CD14-positive monocyte (primary cell): ENCODE measurements at regions not wholly inside any gene's neighbourhood (a gene's known extent, or its start where the extent isn't known, plus 50 kb on each side); places are given as distances from the start of the nearest gene placed in this dataset.
"Not testable (repeated sequence)": the region's sequence is repeated elsewhere in the genome, so short reads cannot be mapped to it uniquely, and the experiment has no call there.

Experiments used
- DNase-seq, 3 donors: peaks; one replicate each; pipeline ENCODE4 v3.0.0-alpha.2; 2011 to 2022
- H2AFZ ChIP-seq: 2 replicates; pipeline ENCODE4 v1.6.0; 2012; ENCODE audit warnings: mild to moderate bottlenecking, low read depth, low read length, inconsistent platforms; ENCODE audit not compliant: insufficient read depth, poor library complexity, severe bottlenecking
- H3K27ac ChIP-seq, 2 donors: 1 replicate in 1 of 2; 2 replicates in 1 of 2; pipeline ENCODE4 v1.5.1; 2012 to 2013; ENCODE audit warnings: low read length in 2 of 2, control low read depth in 1 of 2, inconsistent platforms in 1 of 2, low read depth in 1 of 2, mild to moderate bottlenecking in 1 of 2
- H3K27me3 ChIP-seq, 2 donors: one replicate each; pipeline versions ENCODE4 v1.6.0 to v1.6.1; 2011 to 2013; ENCODE audit warnings: low read length in 2 of 2; ENCODE audit not compliant: control insufficient read depth in 2 of 2, insufficient read depth in 2 of 2
- H3K36me3 ChIP-seq, 2 donors: replicated peaks in 1 of 2; 1 replicate in 1 of 2; 2 replicates in 1 of 2; pipeline versions ENCODE4 v1.5.1 to v1.6.1; 2012 to 2013; ENCODE audit warnings: low read length in 2 of 2, control low read depth in 1 of 2, inconsistent platforms in 1 of 2, mild to moderate bottlenecking in 1 of 2; ENCODE audit not compliant: insufficient read depth in 2 of 2, control insufficient read depth in 1 of 2
- H3K4me1 ChIP-seq, 2 donors: 1 replicate in 1 of 2; 2 replicates in 1 of 2; pipeline versions ENCODE4 v1.5.1 to v1.6.1; 2012 to 2013; ENCODE audit warnings: low read length in 2 of 2, control low read depth in 1 of 2, inconsistent platforms in 1 of 2, mild to moderate bottlenecking in 1 of 2, moderate library complexity in 1 of 2; ENCODE audit not compliant: insufficient read depth in 2 of 2, control insufficient read depth in 1 of 2
- H3K4me2 ChIP-seq: replicated peaks from 2 replicates; pipeline ENCODE3; 2012; ENCODE audit warnings: low read length, moderate library complexity, mild to moderate bottlenecking; ENCODE audit not compliant: poor library complexity, severe bottlenecking; ENCODE audit errors: extremely low read depth
- H3K4me3 ChIP-seq, 3 experiments: fragments of 200-600 bp in 1 of 3; sonication (generic) in 1 of 3; replicated peaks in 1 of 3; 1 replicate in 2 of 3; 2 replicates in 1 of 3; pipeline ENCODE4 v1.5.1; 2011 to 2013; ENCODE audit warnings: low read length in 3 of 3, mild to moderate bottlenecking in 3 of 3, control low read depth in 2 of 3, low read depth in 2 of 3, inconsistent platforms in 1 of 3, moderate library complexity in 1 of 3
- H3K79me2 ChIP-seq: 2 replicates; pipeline ENCODE4 v1.6.0; 2012; ENCODE audit warnings: mild to moderate bottlenecking, control low read depth, inconsistent platforms, low read length, moderate library complexity; ENCODE audit not compliant: insufficient read depth
- H3K9ac ChIP-seq: 2 replicates; pipeline ENCODE4 v1.6.0; 2017; ENCODE audit warnings: low read length, mild to moderate bottlenecking; ENCODE audit not compliant: insufficient read depth, poor library complexity, severe bottlenecking
- H3K9me3 ChIP-seq, 2 donors: replicated peaks in 1 of 2; 1 replicate in 1 of 2; 2 replicates in 1 of 2; pipeline versions ENCODE4 v1.5.1 to v1.6.1; 2012 to 2013; ENCODE audit warnings: low read length in 2 of 2, control low read depth in 1 of 2; ENCODE audit not compliant: control insufficient read depth in 1 of 2, insufficient read depth in 1 of 2
- H4K20me1 ChIP-seq: 2 replicates; pipeline ENCODE4 v1.6.0; 2012; ENCODE audit warnings: mild to moderate bottlenecking, low read length, control low read depth, moderate library complexity; ENCODE audit not compliant: insufficient read depth
- H3K27ac Mint-ChIP-seq, 7 donors: one replicate each; pipeline ENCODE4 v1.8.0; 2020; ENCODE audit warnings: mild to moderate bottlenecking in 7 of 7, mixed read lengths in 7 of 7, moderate library complexity in 6 of 7, inconsistent platforms in 2 of 7
- H3K27me3 Mint-ChIP-seq, 3 donors: one replicate each; pipeline ENCODE4 v1.8.0; 2021 to 2022; ENCODE audit warnings: low read depth in 3 of 3, mild to moderate bottlenecking in 3 of 3, mixed read lengths in 3 of 3, moderate library complexity in 3 of 3, inconsistent platforms in 1 of 3
- H3K36me3 Mint-ChIP-seq, 2 donors: one replicate each; pipeline ENCODE4 v1.8.0; 2020; ENCODE audit warnings: mixed read lengths in 2 of 2, inconsistent platforms in 1 of 2, mild to moderate bottlenecking in 1 of 2
- H3K4me1 Mint-ChIP-seq: one replicate; pipeline ENCODE4 v1.8.0; 2020; ENCODE audit warnings: mild to moderate bottlenecking, mixed read lengths
- H3K4me3 Mint-ChIP-seq, 2 donors: one replicate each; pipeline ENCODE4 v1.8.0; 2020; ENCODE audit warnings: mild to moderate bottlenecking in 2 of 2, mixed read lengths in 2 of 2, moderate library complexity in 1 of 2
- H3K9me3 Mint-ChIP-seq, 7 donors: one replicate each; pipeline ENCODE4 v1.8.0; 2020 to 2022; ENCODE audit warnings: mixed read lengths in 7 of 7, mild to moderate bottlenecking in 6 of 7, moderate library complexity in 6 of 7, inconsistent platforms in 2 of 7
- WGBS: methylation state at CpG from one replicate; pipeline ENCODE4 v1.1.5; 2013; ENCODE audit warnings: missing lambda C conversion rate; ENCODE audit not compliant: insufficient coverage; 5-methylcytosine and 5-hydroxymethylcytosine counted together
- intact Hi-C, 2 donors: fragments of 100-400 bp; cut with micrococcal nuclease; formaldehyde crosslinking; loops; one replicate each; pipeline versions ENCODE4 v1.15.0 to v1.15.1; 2023
- TF ChIP-seq, protein P1 (sequence below): fragments of 200-600 bp; IDR thresholded peaks from one replicate; pipeline ENCODE4 v1.8.0; 2022; ENCODE audit warnings: antibody characterized with exemption, mild to moderate bottlenecking

DNA sequence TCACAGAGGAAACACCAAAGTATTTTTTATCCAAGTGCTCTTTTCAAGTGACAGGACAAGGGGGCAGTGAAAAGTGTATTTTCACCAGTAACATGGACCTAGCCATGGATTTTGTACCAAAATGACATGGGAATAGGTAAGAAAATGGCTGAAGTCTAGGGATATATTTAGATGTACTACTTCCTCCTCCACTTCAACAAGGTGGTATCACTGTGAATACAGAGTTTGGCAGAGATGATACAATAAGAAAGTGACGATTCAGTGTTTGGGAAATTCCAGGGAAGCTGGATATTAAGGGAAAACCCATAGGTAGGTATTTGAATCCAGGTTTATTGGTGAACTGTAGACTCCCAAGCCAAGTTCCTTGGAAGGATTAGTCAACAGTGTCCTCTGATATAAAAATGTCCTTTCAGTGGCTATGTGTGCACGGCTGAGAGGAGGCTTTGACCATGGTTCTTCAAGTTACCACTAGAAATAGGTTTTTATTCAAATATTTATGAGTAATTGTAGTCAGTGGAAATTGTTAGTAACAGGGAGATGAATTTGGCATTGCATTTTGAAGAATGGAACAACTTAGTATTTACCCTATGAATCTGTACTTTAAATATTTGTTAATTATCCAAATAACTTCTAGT lies 356.0 kb upstream of the CITED2 start:
- H3K27me3 Mint-ChIP-seq = no peaks in the 10 kb centered on the region
- Histone ChIP-seq H3K36me3 (no peaks in the 10 kb centered on the region), H3K79me2 (no peaks in the 10 kb centered on the region), H2AFZ (no peak overlapping the region), H3K4me1 (no peaks in the 10 kb centered on the region), H3K27ac (no peak overlapping the region), H3K9me3 (peaks cover 0 to 4% of the 10 kb centered on the region in 2 donors), H4K20me1 (no peaks in the 10 kb centered on the region), H3K4me2 (no peak overlapping the region), H3K9ac (no peak overlapping the region), H3K4me3 (no peak overlapping the region), H3K27me3 (no peaks in the 10 kb centered on the region)
- TF ChIP-seq, protein P1, sequence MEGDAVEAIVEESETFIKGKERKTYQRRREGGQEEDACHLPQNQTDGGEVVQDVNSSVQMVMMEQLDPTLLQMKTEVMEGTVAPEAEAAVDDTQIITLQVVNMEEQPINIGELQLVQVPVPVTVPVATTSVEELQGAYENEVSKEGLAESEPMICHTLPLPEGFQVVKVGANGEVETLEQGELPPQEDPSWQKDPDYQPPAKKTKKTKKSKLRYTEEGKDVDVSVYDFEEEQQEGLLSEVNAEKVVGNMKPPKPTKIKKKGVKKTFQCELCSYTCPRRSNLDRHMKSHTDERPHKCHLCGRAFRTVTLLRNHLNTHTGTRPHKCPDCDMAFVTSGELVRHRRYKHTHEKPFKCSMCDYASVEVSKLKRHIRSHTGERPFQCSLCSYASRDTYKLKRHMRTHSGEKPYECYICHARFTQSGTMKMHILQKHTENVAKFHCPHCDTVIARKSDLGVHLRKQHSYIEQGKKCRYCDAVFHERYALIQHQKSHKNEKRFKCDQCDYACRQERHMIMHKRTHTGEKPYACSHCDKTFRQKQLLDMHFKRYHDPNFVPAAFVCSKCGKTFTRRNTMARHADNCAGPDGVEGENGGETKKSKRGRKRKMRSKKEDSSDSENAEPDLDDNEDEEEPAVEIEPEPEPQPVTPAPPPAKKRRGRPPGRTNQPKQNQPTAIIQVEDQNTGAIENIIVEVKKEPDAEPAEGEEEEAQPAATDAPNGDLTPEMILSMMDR = no peak
- H3K4me1 Mint-ChIP-seq = peaks cover 5% of the 10 kb centered on the region
- DNase-seq = no peak
- no peak overlapping the region for H3K4me3 Mint-ChIP-seq
- H3K9me3 Mint-ChIP-seq = peaks cover 0 to 10% (median 6%) of the 10 kb centered on the region in 7 donors
- no peaks in the 10 kb centered on the region for H3K36me3 Mint-ChIP-seq
- WGBS = 100% methylated on average over 1 of the region's 2 CpGs
- intact Hi-C loops = no loop called here
- H3K27ac Mint-ChIP-seq = no peak overlapping the region

DNA sequence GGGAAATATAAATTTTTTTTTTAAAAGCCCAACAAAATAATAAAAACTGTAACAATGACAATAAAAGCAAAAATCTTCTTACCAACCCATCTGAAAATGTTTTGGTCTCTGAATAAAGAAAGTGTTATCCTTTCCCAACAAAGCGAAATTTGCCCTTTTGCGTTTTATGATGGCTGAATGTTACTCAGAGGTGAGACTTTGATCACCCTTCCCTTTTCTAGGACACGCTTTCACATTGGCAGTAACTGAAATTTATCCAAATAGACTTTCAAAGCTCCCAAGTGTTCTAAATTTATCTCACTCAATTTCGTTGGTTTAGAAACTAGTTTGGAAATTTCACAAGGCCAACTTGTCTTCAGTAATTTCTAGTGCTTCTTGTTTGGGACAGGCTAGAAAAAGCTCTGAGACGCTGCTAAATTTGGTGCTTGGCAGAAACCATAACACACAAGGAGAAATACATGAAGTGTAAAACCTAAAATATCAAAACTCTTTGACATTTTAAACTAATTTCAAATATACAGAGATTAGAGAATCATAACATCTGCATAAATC lies 354.5 kb upstream of the CITED2 start:
- H3K9me3 Mint-ChIP-seq = peaks cover 3 to 17% (median 11%) of the 10 kb centered on the region in 7 donors
- no peaks in the 10 kb centered on the region for H3K36me3 ChIP-seq
- no peak overlapping the region for H3K27ac ChIP-seq
- no peak overlapping the region for H3K4me3 Mint-ChIP-seq
- no peaks in the 10 kb centered on the region for H3K4me1 ChIP-seq
- no peaks in the 10 kb centered on the region for H3K79me2 ChIP-seq
- no peaks in the 10 kb centered on the region for H3K27me3 ChIP-seq
- H3K9ac ChIP-seq = no peak overlapping the region
- H3K27me3 Mint-ChIP-seq = no peaks in the 10 kb centered on the region
- H3K9me3 ChIP-seq = peaks cover 0 to 4% of the 10 kb centered on the region in 2 donors
- H3K4me2 ChIP-seq = no peak overlapping the region
- no peak overlapping the region for H3K4me3 ChIP-seq
- H2AFZ ChIP-seq = no peak overlapping the region
- no peaks in the 10 kb centered on the region for H3K36me3 Mint-ChIP-seq
- intact Hi-C loops = no loop called here
- H4K20me1 ChIP-seq = no peaks in the 10 kb centered on the region
- no peak overlapping the region for H3K27ac Mint-ChIP-seq
- peaks cover 3% of the 10 kb centered on the region for H3K4me1 Mint-ChIP-seq
- WGBS = no CpG with 5 or more reads among the region's 5 CpGs
- no peak for DNase-seq
- TF ChIP-seq, protein P1 = no peak

DNA sequence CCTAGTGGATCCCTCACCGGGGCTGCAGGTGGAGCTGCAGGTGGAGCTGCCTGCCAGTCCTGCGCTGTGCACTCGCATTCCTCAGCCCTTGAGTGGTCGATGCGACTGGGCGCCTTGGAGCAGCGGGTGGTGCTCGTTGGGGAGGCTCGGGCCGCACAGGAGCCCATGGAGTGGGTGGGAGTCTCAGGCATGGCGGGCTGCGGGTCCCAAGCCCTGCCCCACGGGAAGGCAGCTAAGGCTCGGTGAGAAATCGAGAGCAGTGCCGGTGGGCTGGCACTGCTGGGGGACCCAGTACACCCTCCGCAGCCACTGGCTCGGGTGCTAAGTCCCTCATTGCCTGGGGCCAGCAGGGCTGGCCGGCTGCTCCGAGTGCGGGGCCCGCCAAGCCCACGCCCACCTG lies 351.8 kb upstream of the CITED2 start:
- DNase-seq, H3K27me3 ChIP-seq, H4K20me1 ChIP-seq, H3K4me3 ChIP-seq, H3K27ac Mint-ChIP-seq, H3K4me3 Mint-ChIP-seq, H3K4me1 ChIP-seq, H2AFZ ChIP-seq, H3K36me3 Mint-ChIP-seq, H3K4me1 Mint-ChIP-seq, H3K9me3 ChIP-seq, H3K4me2 ChIP-seq, H3K27me3 Mint-ChIP-seq, H3K36me3 ChIP-seq, H3K79me2 ChIP-seq, H3K27ac ChIP-seq, intact Hi-C loops, H3K9ac ChIP-seq: not testable (repeated sequence)
- peaks cover 5 to 20% (median 15%) of the 10 kb centered on the region in 7 donors for H3K9me3 Mint-ChIP-seq
- 98% methylated on average over 9 of the region's 23 CpGs for WGBS
